ENCODE measurements at regions not wholly inside any gene's neighbourhood (a gene's known extent, or its start where the extent isn't known, plus 50 kb on each side); places are given as distances from the start of the nearest gene placed in this dataset.

- no peak for TF ChIP-seq CTCF (IDR thresholded peaks at IDR 0.05; ENCODE audit: low read depth, low read length)
- no peak for DNase-seq (ENCODE audit: extremely low read depth, low read depth)
These were observed 165.1 kb downstream of the DAD1 start for GRCh38 chr14:22423958-22424357.

- no peak for TF ChIP-seq CTCF (IDR thresholded peaks at IDR 0.05; ENCODE audit: low read depth, low read length)
- DNase-seq (ENCODE audit: extremely low read depth, low read depth): no peak
These were observed 166.8 kb downstream of the DAD1 start for GRCh38 chr14:22422238-22422637.

- TF ChIP-seq CTCF (IDR thresholded peaks at IDR 0.05; ENCODE audit: low read depth, low read length): no peak
- no peak for DNase-seq (ENCODE audit: extremely low read depth, low read depth)
These were observed 168.3 kb downstream of the DAD1 start for GRCh38 chr14:22420598-22421186.

GRCh38 chr14:22419620-22420019, 169.4 kb downstream of the DAD1 start:
- no peak for TF ChIP-seq CTCF (IDR thresholded peaks at IDR 0.05; ENCODE audit: low read depth, low read length)
- DNase-seq (ENCODE audit: extremely low read depth, low read depth): no peak

GRCh38 chr14:22418631-22419030, 170.4 kb downstream of the DAD1 start:
- no peak for DNase-seq (ENCODE audit: extremely low read depth, low read depth)
- no peak for TF ChIP-seq CTCF (IDR thresholded peaks at IDR 0.05; ENCODE audit: low read depth, low read length)

GRCh38 chr14:22417914-22418313, 171.1 kb downstream of the DAD1 start:
- no peak for DNase-seq (ENCODE audit: extremely low read depth, low read depth)
- TF ChIP-seq CTCF (IDR thresholded peaks at IDR 0.05; ENCODE audit: low read depth, low read length): no peak

- TF ChIP-seq CTCF (IDR thresholded peaks at IDR 0.05; ENCODE audit: low read depth, low read length): no peak
- DNase-seq (ENCODE audit: extremely low read depth, low read depth): no peak
These were observed 172.8 kb downstream of the DAD1 start for GRCh38 chr14:22416193-22416592.

Measured in AG09319 (cell line).